ENCODE measurements at regions not wholly inside any gene's neighbourhood (a gene's known extent, or its start where the extent isn't known, plus 50 kb on each side); places are given as distances from the start of the nearest gene placed in this dataset.

GRCh38 chr6:6911391-6911790, 196.4 kb upstream of the RREB1 start:
- 60% methylated on average over 5 of the region's 5 CpGs for WGBS (ENCODE audit: low lambda C conversion rate)
- POLR2A ChIA-PET: no interaction called here

More at GRCh38 chr6:6911391-6911790, 196.4 kb upstream of the RREB1 start:
- Histone ChIP-seq H3K4me1 (ENCODE audit: control insufficient read depth in 1 of 2, insufficient read depth in 2 of 2, low read depth in 1 of 2, low read length in 1 of 2) (no peaks in the 10 kb centered on the region), H3F3A (replicated peaks; ENCODE audit: insufficient read depth) (no peaks in the 10 kb centered on the region), H3K9me2 (no peaks in the 10 kb centered on the region), H3K36me3 (replicated peaks in 1 of 2; ENCODE audit: control insufficient read depth in 1 of 2, insufficient read depth in 2 of 2, low read length in 1 of 2) (no peaks in the 10 kb centered on the region), H3K79me2 (ENCODE audit: insufficient read depth) (no peaks in the 10 kb centered on the region), H3K9me3 (no peaks in the 10 kb centered on the region), H3K4me3 (ENCODE audit: low read depth in 2 of 2, low read length in 1 of 2) (no peak overlapping the region), H2AFZ (ENCODE audit: low read depth) (no peak overlapping the region), H4K20me1 (ENCODE audit: insufficient read depth) (no peaks in the 10 kb centered on the region), H3K27ac (ENCODE audit: low read depth in 2 of 2, low read length in 1 of 2) (no peak overlapping the region), H3K27me3 (ENCODE audit: insufficient read depth) (no peaks in the 10 kb centered on the region), H3K9ac (no peak overlapping the region), H3K4me2 (no peak overlapping the region)
- no peak for TF ChIP-seq TAF1 (IDR thresholded peaks at IDR 0.05; ENCODE audit: borderline replicate concordance, low read depth, low read length)
- no peak for TF ChIP-seq EP300 (IDR thresholded peaks at IDR 0.05; ENCODE audit: borderline replicate concordance in 1 of 2, low read depth in 1 of 2, low read length in 1 of 2)
- TF ChIP-seq CTCF (IDR thresholded peaks at IDR 0.05): no peak
- no peak for TF ChIP-seq REST (IDR thresholded peaks at IDR 0.05; ENCODE audit: low read depth, low read length)
- CTCF ChIA-PET: interaction anchor here (1.0 kb wide), 1 partner anchor 8 kb away, joined by 3 read pairs; no protein-coding TSS in a partner anchor
- no peak for DNase-seq

Measured in SK-N-SH (cell line).